Vagina (tissue), 2 donors: ENCODE measurements at regions not wholly inside any gene's neighbourhood (a gene's known extent, or its start where the extent isn't known, plus 50 kb on each side); places are given as distances from the start of the nearest gene placed in this dataset.
A peak's percentile ranks its signal among the peaks of the same experiment; 100 is the strongest.

Experiments
- DNase-seq, 2 donors: peaks; one replicate each; pipeline ENCODE4 v3.0.0-alpha.2; 2017; ENCODE audit errors: extremely low spot score in 2 of 2
- H3K27ac ChIP-seq: fragments of 200-600 bp; sonication (generic); one replicate; pipeline ENCODE4 v1.5.1; 2019
- H3K27me3 ChIP-seq: fragments of 200-600 bp; sonication (generic); one replicate; pipeline ENCODE4 v1.5.1; 2019
- H3K36me3 ChIP-seq, 2 donors: fragments of 200-600 bp; sonication (generic); one replicate each; pipeline ENCODE4 v1.5.1; 2017 to 2019
- H3K4me1 ChIP-seq: fragments of 200-600 bp; sonication (generic); one replicate; pipeline ENCODE4 v1.5.1; 2019
- H3K4me3 ChIP-seq, 2 donors: fragments of 200-600 bp; sonication (generic); 1 replicate in 1 of 2; 2 replicates in 1 of 2; pipeline ENCODE4 v1.5.1; 2016 to 2019
- H3K9me3 ChIP-seq: fragments of 200-600 bp; sonication (generic); one replicate; pipeline ENCODE4 v1.5.1; 2019
- POLR2A ChIP-seq, 2 donors: fragments of 450-650 bp; IDR thresholded peaks; one replicate each; pipeline ENCODE4 v1.6.1; 2017; ENCODE audit warnings: antibody characterized with exemption in 2 of 2, mild to moderate bottlenecking in 2 of 2, moderate library complexity in 2 of 2
- POLR2AphosphoS5 ChIP-seq, 2 donors: sonication (generic); formaldehyde crosslinking; IDR thresholded peaks; one replicate each; pipeline ENCODE4 v1.9.0; 2017; ENCODE audit warnings: antibody characterized with exemption in 2 of 2, mild to moderate bottlenecking in 2 of 2, low read depth in 1 of 2; ENCODE audit not compliant: insufficient read depth in 1 of 2
- intact Hi-C: fragments of 100-400 bp; cut with DNase I; formaldehyde crosslinking; loops from one replicate; pipeline ENCODE4 v1.15.1; 2023
- TF ChIP-seq, protein P1 (sequence below), 3 experiments: fragments of 450-650 bp in 2 of 3; fragments of 200-600 bp in 1 of 3; sonication (generic) in 1 of 3; IDR thresholded peaks; one replicate each; pipeline ENCODE4 v1.5.1; 2017 to 2019; ENCODE audit warnings: antibody characterized with exemption in 3 of 3, mild to moderate bottlenecking in 2 of 3, moderate library complexity in 2 of 3

DNA sequence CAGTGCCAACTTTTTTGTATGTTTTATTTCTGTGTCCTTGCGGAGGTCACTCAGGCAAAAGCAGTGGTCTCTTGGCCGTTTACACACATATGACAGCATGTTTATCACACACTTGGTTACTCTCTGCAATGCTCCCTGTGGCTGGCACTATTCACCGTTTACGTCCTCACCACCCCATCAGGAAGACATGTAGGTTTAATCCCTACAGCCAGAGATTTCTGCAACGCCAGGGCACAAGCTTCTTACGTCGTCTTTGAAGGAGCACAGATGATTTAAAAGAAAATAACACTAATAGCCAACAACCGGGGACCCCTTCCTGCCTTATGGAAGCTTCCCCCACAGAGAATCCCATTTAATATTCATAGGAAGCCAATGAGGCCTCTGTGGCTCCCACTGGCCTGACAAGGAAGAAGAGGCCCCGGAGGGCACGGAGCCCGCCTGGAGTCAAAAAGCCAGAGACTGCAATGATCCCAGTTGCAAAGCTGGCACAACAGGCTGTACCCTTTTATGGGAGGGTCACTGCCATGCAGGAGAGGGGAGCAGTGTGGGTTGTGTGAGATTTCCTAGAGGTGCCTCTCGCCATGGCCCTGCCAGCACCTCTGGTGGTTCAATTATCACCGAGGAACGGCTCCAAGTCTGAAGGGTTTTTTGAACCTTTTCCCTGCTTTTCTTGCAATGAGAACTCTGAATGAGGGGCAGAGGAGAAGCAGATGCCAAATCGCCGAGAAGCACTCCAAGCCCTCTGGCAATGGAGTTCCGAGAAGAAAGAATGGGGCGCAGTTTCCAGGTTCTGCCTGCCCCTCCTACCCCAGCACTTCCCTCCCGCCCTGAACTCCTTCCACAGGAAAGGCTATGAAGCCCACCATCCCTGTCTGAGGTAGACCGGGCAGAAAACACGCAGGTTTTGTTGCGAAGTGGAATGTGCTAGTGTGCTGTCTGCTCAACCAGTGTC lies 96.2 kb downstream of the THBS2 start:
- TF ChIP-seq POLR2AphosphoS5 (IDR thresholded peaks at IDR 0.05; ENCODE audit: insufficient read depth in 1 of 2, low read depth in 1 of 2) (no peak), POLR2A (IDR thresholded peaks at IDR 0.05) (no peak)
- TF ChIP-seq, protein P1, sequence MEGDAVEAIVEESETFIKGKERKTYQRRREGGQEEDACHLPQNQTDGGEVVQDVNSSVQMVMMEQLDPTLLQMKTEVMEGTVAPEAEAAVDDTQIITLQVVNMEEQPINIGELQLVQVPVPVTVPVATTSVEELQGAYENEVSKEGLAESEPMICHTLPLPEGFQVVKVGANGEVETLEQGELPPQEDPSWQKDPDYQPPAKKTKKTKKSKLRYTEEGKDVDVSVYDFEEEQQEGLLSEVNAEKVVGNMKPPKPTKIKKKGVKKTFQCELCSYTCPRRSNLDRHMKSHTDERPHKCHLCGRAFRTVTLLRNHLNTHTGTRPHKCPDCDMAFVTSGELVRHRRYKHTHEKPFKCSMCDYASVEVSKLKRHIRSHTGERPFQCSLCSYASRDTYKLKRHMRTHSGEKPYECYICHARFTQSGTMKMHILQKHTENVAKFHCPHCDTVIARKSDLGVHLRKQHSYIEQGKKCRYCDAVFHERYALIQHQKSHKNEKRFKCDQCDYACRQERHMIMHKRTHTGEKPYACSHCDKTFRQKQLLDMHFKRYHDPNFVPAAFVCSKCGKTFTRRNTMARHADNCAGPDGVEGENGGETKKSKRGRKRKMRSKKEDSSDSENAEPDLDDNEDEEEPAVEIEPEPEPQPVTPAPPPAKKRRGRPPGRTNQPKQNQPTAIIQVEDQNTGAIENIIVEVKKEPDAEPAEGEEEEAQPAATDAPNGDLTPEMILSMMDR (IDR thresholded peaks at IDR 0.05) = no peak
- Histone ChIP-seq H3K27ac (peak overlapping the region; percentile 59), H3K9me3 (no peaks in the 10 kb centered on the region), H3K4me3 (no peak overlapping the region), H3K27me3 (no peaks in the 10 kb centered on the region), H3K36me3 (no peaks in the 10 kb centered on the region), H3K4me1 (peaks cover 26% of the 10 kb centered on the region)
- DNase-seq = peak; percentile 79 to 82
- intact Hi-C loops = no loop called here

GRCh38 chr6:169156793-169157147 lies 96.9 kb downstream of the THBS2 start:
- Histone ChIP-seq H3K27ac (no peak overlapping the region), H3K36me3 (no peaks in the 10 kb centered on the region), H3K4me1 (peaks cover 19% of the 10 kb centered on the region), H3K27me3 (no peaks in the 10 kb centered on the region), H3K4me3 (no peak overlapping the region), H3K9me3 (no peaks in the 10 kb centered on the region)
- TF ChIP-seq POLR2A (IDR thresholded peaks at IDR 0.05) (no peak), POLR2AphosphoS5 (IDR thresholded peaks at IDR 0.05; ENCODE audit: insufficient read depth in 1 of 2, low read depth in 1 of 2) (no peak)
- TF ChIP-seq, protein P1 (IDR thresholded peaks at IDR 0.05) = no peak
- intact Hi-C loops = no loop called here
- peak in 1 of 2 donors; percentile 40 for DNase-seq

DNA sequence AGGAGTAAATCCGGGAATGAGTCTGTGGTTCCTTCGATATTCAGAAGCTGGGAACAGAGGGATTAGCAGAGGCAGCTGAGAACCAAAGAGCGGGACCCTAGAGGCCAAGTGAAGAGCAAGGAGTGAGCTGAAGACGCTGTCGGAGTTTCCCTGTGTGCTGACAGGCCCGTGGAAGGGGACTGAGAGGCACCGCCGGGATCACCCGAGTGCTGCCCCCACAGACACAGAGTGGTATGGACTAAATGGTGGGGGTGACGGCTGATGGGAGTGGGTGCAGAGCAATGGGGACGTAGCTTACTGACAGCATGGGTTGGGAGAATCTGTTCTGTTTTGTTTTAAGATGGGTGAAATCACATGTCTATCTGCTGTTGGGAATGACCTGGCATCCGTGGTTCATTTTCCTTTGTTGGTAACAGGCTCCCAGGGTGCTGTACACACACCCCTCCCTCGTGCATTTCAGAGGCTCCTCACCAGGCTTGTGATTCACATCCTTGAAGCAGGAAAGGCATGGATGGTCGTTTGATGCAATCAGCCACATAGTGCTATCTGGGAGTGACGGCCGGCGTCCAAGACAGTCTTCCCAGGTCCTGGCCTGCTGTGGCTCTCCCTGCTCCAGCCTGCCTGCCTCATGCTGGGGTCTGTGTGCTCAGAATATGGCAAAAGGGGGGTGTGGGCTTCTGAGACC lies 97.4 kb downstream of the THBS2 start:
- Histone ChIP-seq H3K4me1 (peaks cover 16% of the 10 kb centered on the region), H3K36me3 (no peaks in the 10 kb centered on the region), H3K27ac (no peak overlapping the region), H3K4me3 (no peak overlapping the region), H3K9me3 (no peaks in the 10 kb centered on the region), H3K27me3 (no peaks in the 10 kb centered on the region)
- DNase-seq = peak; percentile 55 to 74
- intact Hi-C loops = no loop called here
- TF ChIP-seq, protein P1 (IDR thresholded peaks at IDR 0.05) = no peak
- TF ChIP-seq POLR2A (IDR thresholded peaks at IDR 0.05) = no peak
- TF ChIP-seq POLR2AphosphoS5 (IDR thresholded peaks at IDR 0.05; ENCODE audit: insufficient read depth in 1 of 2, low read depth in 1 of 2) = no peak

DNA sequence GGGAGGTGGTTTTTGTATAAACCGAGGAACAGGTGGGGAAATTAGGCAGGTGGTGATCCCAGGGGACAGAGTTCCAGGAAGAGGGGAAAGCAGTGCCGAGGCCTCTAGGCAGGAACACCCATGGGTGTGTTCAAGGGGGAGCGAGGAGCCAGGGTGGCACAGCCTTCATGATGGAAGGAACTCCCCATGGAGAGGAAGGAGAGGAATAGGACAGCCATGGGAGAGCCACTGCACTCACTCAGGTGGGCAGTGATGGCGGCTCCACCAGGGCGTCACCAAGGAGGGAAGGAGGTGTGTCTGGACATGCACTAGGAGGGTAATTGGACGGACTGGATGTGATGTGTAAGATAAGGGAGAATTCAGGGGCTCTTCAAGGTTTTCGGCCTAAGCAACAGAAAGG lies 98.2 kb downstream of the THBS2 start:
- H3K9me3 ChIP-seq = no peaks in the 10 kb centered on the region
- DNase-seq = peak in 1 of 2 donors; percentile 85
- intact Hi-C loops = no loop called here
- H3K27me3 ChIP-seq = no peaks in the 10 kb centered on the region
- no peak overlapping the region for H3K4me3 ChIP-seq
- peaks cover 16% of the 10 kb centered on the region for H3K4me1 ChIP-seq
- H3K36me3 ChIP-seq = no peaks in the 10 kb centered on the region
- TF ChIP-seq POLR2AphosphoS5 (IDR thresholded peaks at IDR 0.05; ENCODE audit: insufficient read depth in 1 of 2, low read depth in 1 of 2) = no peak
- no peak for TF ChIP-seq POLR2A (IDR thresholded peaks at IDR 0.05)
- TF ChIP-seq, protein P1 (IDR thresholded peaks at IDR 0.05) = no peak
- H3K27ac ChIP-seq = no peak overlapping the region
